NCI-H1092 treated with DMSO at 0.1 percent for 48 hours (cell line): ENCODE measurements at regions not wholly inside any gene's neighbourhood (a gene's known extent, or its start where the extent isn't known, plus 50 kb on each side); places are given as distances from the start of the nearest gene placed in this dataset.
"Not testable (repeated sequence)": the region's sequence is repeated elsewhere in the genome, so short reads cannot be mapped to it uniquely, and the experiment has no call there.

Experiments used
- DNase-seq: peaks from one replicate; lab custom pipeline; 2025; lab: John Stamatoyannopoulos, UW

DNA sequence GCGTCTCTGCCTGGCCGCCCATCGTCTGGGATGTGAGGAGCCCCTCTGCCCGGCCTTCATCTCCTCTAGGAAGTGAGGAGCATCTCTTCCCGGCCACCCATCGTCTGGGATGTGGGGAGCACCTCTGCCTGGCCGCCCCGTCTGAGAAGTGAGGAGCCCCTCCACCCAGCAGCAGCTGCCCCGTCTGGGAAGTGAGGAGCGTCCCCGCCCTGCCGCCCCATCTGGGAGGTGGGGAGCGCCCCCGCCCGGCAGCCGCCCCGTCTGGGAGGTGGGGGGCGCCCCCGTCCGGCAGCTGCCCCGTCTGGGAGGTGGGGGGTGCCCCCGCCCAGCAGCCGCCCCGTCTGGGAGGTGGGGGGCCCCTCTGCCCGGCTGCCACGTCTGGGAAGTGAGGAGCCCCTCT lies 153.7 kb upstream of the MYRIP start:
- not testable (repeated sequence) for DNase-seq

DNA sequence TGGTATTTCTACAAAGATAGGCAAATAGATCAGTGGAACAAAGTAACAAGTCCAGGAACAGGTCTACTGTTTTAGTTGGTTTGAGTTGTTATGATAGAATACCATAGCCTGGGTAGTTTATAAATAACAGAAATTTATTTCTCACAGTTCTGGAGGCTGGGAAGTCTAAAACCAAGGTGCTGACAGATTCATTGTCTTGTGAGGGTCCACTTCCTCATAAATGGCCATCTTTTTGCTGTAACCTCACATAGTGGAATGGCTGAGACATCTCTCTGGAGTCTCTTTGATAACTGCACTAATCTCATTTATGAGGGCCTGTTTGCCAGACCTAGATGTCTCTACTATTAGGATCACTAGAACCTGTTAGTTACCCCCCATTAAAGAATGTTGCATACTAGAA lies 152.3 kb upstream of the MYRIP start:
- no peak for DNase-seq

DNA sequence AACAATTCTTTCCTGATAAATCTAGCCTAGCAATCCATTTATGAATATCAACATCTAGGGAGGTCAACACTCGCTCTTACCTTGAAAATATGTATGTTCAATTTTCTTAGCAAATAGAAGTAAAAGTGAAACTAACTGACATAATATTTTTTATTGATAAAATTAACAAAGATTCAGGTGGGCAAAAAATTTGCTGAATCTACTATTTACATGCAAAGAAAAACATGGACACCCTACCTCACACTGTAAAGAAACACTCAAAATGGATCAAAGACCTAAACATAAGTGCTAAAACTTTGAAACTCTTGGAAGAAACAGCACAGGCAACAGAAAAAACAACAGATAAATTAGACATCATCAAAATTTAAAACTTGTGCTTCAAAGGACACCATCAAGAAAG lies 151.6 kb upstream of the MYRIP start:
- DNase-seq: no peak

DNA sequence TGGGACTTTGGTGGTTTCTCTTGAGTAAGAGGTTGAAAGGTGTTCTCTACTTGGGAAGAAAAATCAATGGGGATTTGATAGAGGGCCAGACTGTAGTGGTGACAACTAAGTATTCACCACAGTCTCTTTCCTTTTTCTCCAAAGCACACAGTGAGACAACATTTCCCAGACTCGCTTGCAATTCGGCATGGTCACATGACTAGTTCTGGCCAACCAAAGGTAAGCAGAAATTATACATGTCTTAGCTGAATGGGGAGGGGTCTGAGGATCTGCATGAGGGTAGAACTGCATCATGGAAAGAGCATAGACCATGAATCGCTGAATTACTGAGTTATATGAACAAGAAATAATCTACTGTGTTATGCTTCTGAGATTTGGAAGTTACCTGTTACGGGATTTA lies 144.5 kb upstream of the MYRIP start:
- no peak for DNase-seq

DNA sequence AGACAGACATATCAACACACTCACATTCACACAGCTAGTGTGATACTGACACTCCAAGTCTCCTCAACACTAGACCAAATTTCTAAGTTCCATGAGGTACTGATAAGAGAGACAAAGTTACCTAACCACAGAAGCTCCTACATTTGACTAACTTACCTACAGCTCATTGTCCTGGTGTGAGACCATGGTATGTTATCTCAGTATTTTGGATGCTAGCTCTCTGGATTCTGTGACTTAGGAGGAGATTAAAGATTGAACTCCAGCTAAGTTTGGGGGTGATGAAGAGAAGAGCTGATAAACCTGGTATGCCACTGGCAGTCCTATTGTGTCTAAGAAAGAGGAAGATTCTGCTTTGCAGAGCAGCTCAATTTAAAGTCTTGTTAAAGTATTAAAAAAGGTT lies 144.0 kb upstream of the MYRIP start:
- no peak for DNase-seq

DNA sequence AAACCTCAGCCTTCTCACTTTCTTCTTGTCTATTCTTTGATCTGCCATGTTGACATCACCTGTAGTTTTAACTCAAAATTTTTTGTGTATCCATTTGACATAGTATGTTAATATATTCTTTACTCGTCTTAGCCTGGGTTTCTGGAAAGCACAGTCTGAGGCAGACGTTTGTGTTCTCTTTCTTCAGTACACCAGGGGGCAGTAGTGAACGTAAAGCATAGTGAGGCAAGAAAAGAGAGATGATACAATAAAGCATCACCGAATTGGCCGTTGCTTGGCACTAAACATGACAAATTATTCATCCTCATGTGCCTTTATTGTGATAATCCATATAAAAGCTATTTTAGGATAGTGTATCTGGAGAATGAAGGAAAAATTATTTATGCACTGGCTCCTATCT lies 141.0 kb upstream of the MYRIP start:
- DNase-seq: peak; percentile 21

DNA sequence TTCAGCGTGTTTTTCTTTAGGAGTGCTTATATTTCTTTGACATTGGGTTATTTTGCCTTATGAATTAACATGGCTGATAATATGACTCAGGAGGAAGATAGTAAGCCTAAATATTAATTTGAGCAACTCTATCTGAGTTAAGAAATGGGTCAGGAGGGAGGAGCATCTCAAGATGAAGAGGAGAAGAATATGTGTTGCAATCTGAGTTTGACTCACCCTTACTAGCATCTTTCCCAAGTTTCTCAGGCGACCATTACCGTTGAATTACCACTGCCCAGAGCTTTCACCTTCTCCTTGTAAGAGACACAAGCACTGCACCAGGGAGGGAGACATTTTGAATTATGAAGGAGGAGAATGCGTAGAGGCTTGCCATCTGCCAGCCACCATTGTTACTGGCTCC lies 138.3 kb upstream of the MYRIP start:
- no peak for DNase-seq

DNA sequence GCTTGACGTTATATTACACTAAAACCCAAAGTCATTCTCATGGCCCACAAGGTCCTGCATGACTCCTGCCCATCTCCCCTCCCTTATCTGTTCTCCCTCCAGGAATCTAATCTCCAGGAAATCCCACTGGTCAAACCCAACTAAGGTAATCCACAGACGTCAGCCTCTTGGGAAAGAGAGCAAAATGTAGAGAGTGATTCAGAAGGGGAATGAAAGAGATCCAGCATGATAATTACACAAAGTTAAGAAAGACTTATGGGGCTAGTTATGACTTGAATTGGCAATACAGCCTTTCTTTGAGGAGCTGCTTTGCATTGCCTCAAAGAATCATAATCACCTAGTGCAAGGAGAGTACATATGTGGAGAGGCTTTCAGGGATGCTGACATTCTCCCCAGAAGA lies 137.8 kb upstream of the MYRIP start:
- DNase-seq: no peak

DNA sequence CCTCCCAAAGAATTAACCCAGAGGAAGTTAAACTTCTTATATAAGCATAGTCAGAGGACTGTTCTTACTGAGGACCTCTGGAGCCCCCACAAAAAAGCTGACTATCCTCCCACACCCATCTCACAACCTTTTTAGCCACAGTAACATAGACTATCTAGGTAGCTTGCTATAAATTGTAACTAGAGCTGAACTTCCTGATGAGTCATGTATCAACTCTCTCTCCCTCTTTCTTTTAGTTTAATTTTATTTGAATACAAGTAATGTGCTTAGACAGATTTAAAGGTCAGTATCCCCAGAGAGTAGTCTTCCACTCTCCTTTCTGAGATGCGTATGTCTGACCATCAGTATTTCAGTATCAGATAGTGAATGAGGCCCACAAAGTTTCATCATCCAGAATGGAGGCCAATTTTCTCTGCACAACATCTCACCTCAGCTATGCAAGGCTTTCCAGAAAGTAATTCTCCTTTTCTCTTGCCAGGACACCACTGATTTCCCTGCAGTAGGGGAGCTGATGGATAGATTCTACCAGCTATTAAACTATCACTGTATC lies 104.0 kb upstream of the MYRIP start:
- no peak for DNase-seq

DNA sequence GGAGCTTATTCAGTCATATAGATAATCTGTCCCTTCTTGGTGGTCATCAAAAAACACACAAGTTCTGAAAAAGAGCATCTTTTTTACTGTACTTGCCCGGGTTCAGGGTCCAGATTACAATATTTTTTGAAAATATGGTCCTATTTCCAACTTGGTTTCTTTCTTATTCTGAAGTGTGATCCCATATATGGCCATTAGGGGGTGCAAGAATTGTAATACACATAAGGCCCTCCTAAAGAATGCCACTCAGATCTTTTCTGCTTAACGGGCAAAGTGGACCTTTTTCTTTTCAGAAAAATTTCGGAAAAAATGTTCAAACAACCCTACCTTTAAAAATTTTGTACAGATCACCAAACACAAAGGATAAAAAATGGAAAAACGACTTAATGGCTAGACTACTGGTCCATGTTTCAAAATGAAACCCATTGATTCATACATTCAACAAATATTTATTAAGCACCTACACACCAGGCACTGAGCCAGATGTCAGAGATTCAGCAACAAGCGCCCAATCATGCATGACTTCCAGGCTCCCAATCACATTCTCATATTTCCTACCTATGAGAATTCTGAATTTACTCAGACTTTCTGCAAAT lies 102.0 kb upstream of the MYRIP start:
- peak; percentile 25 for DNase-seq

DNA sequence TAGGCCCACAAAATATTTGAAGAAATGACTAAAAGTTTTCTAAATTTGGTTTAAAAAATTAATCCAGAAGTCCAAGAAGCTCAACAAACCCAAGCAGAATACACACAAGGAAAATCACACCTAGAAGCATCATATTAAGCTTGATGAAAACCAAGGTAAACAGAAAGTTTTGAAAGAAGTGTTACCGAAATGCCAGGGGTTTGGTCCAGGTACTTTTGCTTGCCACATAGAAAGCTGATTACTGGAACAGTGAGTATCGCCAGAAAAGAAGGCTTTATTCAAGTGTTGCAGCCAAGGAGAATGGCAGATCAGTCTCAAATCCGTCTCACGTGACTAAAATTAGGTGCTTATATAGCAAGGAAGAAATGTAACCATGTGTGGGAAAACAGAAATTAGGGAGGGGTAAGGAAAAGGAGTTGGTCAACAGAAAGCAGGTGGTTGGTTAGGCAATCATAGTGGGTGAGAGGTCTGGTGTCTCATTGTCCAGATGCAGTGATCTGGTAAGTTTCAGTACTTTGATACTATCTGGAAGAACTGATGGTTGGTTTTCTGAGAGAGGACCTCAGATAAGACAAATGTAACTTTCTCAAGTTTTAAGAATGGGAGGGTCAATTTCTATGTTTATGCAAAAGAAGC lies 96.9 kb upstream of the MYRIP start:
- DNase-seq: no peak

DNA sequence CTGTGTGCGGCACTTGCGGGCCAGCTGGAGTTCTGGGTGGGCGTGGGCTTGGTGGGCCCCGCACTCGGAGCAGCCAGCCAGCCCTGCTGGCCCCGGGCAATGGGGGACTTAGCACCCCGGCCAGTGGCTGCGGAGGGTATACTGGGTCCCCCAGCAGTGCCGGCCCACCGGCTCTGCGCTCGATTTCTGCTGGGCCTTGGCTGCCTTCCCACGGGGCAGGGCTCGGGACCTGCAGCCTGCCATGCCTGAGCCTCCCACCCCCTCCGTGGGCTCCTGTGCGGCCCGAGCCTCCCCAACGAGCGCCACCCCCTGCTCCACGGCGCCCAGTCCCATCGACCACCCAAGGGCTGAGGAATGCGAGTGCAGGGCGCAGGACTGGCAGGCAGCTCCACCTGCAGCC lies 96.1 kb upstream of the MYRIP start:
- not testable (repeated sequence) for DNase-seq

DNA sequence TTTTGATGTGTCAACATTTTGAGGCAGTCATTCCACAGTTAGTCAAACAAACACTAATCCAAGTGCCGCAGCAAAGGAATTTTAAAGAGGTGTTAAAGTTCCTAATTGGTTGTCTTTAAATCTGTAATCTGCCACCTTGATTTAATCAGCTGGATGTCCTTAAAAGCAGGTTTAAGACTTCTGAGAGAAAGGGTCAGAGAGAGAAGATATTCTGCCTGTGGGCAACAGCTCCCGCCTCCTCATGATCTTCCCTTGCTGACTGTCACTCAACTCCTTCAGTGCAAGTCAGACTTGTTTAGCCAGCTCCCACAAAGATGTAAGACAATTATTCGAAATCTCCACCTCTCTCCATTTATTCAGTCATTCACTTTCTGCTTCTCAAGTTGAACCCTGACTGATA lies 92.6 kb upstream of the MYRIP start:
- no peak for DNase-seq

DNA sequence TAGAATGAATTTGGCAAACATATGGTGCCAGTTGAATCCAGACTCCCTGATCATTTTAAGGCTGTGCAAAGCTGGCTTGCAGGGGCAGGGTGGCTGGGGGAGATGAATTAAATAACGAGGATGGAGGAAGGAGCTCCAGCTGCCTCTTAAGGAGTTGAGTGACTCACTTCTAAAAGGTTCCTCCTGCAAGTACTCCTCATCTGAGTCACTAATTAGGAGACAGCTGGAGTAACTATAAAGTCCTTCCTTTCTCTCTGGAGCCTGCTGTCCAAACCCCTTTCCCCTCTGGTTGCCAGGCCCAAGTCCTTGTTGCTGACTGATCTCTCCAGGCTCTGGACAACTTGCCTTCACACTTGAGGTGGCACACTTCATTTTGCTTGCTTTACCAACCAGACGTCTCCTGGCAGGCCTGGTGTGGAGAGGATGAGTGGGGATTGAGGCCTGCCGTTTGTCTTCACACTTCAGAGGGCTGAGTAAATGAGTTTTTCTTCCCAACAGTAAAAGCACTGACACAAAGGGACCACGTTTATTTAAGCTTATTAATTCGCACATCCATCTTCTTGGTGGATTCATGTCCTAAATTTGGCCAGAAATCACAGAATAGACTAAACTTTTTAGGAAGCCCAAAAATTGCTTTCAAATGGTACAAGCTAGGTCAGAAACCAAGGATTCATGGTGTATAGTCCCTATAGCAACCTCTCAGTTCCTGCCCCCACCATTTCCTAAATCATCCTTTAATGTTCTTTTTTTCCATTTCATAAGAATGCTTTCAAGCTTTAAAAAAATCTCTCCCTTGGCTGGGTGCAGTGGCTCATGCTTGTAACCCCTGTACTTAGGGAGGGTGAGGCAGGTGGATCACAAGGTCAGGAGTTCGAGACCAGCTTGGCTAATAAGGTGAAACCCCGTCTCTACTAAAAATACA lies 90.5 kb upstream of the MYRIP start:
- DNase-seq: no peak

DNA sequence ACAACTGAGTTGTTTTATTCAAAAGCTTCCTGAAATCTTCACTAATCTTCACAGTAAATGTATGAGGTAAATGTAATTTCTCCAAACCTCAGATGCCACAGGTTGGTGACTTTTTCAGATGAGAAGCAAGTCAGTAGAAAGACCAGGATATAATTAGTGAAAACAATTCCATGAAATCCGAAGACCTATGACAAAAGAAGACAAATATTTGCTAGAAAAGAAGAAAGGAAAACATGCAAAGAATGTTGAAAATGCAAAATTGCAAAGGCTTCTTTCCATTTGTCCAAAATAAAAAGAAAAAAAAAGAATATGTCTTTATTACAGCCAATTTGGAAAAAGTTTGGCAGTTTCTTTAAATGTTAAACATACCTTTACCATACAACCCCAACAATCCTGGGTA lies 88.3 kb upstream of the MYRIP start:
- DNase-seq: no peak

DNA sequence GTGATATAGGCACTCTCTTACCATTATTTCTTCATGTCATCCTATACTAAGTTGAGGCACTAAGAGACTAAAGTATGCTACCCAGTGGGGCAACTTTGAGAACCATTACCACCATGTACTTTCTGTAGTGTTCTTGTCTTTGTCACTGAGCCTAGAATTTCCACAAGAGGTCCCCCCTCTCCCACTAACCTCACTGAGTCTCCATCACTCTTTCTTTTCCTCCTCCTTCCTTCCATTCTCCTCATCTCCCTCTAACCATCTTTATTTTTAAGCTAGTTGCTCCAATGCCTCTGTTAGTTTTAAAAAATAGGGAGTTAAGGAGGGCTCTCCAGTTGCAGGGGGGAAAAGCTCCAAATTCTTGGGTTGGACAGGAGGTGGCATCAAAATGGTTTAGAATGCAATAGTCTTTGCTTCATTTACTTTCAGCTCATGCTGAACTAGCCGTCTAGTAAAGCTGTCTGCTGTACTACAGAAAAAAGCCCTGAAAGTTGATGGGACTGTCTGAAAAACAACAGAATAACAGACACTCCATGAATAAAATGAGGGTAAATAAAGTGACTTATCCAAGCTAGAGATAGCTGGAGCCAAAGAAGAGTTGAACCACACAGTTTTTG lies 85.1 kb upstream of the MYRIP start:
- DNase-seq: peak; percentile 14

DNA sequence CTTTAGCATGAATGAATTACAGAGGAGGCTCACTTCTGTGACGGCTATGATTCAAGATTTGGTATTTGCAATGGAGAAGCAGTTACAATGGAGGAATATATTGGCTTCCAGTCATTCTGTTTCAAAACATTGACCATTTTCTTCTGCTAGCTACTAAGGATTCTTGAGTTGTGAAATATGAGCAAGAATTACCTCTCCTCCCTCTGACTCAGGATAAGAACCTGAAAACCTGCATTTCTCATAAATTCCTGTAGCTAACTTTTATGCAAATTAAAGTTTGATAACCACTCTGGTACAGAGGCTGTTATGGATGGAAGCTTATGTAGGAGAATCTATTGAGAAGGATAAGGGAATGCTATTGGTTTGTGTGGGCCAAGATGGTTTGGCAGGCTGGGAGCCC lies 84.1 kb upstream of the MYRIP start:
- no peak for DNase-seq

DNA sequence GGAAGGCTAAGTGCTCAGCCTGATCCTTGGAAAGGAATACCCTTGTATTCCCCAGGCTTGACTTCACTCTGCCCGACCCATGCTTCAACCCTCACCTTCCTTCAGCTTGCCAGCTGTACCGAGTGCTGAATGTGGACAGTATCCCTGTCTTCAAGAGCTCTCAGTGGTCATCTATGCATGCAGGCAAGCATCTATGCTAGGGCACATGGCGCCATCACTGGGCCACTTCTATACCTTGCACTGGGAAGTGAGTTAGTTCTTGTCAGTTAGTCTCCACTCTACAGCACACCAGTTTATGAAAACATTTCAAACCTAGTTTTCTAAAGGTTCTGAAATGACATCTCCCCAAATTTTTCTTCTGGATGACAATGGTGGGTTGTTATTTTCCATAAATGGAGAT lies 82.0 kb upstream of the MYRIP start:
- no peak for DNase-seq

DNA sequence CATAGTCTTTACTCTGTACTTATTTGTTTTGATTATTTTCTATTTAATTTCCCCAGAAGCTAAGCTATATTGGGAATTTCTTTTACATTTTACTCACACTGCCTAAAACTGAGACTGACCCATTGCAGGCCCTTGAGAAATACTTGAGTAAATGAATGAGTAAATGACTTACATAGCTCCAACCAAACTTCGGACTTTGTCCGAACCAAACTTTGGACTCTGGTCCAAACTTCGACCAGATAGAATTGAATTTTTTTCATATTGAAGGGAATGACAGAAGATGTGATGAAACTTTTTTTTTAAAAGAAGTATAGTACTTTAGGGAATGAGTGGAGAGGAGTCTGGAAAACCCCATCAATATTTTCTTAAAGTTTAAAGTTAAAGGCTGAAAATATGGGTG lies 75.6 kb upstream of the MYRIP start:
- no peak for DNase-seq

DNA sequence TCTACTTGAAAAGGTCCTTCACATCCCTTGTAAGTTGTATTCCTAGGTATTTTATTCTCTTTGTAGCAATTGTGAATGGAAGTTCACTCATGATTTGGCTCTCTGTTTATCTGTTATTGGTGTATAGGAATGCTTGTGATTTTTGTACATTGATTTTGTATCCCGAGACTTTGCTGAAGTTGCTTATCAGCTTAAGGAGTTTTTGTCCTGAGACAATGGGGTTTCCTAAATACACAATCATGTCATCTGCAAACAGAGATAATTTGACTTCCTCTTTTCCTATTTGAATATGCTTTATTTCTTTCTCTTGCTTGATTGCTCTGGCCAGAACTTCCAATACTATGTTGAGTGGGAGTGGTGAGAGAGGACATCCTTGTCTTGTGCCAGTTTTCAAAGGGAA lies 69.8 kb upstream of the MYRIP start:
- not testable (repeated sequence) for DNase-seq

DNA sequence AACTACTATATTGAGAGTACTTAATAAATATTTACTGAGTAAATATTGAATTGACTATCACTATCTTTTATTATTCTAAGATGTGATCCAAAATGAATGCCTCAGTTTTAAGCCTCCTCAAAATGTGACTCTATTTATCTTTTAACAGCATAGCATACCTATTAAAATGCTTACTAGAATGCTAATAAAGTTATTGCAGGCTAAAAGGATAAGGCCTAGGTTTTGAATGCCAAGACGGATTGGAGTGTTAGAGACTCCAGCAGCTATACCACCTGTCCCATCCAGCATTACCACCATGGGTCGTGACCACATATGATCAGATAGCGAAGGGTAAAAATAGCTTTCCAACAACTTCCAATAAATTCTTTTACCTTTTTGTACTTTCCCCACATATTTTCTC lies 64.7 kb upstream of the MYRIP start:
- DNase-seq: no peak

DNA sequence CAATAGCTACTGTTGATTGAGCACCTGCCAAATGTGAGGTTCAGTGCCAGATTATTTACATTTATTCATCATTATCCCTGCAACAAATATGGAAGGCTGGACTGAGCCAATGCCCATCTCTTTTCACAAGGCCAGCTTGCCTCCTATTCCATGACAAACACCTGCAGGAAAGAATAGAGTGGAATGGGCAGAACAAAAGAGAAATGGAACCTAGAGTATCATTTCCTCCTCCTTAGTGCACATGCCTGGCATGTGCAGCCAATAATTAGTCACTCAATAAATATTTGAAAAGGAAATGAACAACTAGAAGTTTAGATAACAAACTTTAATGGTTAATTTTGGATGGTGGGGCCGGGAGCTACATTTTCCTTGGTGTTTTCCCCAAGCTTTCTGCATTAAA lies 61.4 kb upstream of the MYRIP start:
- peak; percentile 1 for DNase-seq

DNA sequence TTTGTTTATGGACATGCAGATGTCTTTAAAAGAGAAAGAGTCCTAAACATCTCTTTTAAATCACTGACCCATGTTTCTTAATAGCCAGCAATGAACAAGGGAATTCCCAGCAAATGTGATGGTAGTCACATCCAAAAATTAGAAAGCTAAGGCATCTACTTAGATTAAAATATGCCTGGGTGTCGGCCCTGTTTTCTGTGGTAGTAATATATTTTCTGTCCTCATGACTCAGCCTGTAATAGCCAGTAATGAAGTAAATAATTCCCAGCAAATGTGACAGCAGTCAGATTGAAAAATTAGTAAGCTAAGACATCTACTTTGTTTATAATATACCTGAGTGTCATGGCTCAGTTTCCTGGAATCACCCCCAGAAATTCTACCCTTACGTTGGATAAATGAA lies 60.6 kb upstream of the MYRIP start:
- no peak for DNase-seq
